Medulla oblongata (tissue), 1 donor: ENCODE measurements at regions not wholly inside any gene's neighbourhood (a gene's known extent, or its start where the extent isn't known, plus 50 kb on each side); places are given as distances from the start of the nearest gene placed in this dataset.

Experiments
- DNase-seq: peaks from one replicate; pipeline ENCODE4 v3.0.0-alpha.2; 2015; ENCODE audit errors: extremely low spot score

DNA sequence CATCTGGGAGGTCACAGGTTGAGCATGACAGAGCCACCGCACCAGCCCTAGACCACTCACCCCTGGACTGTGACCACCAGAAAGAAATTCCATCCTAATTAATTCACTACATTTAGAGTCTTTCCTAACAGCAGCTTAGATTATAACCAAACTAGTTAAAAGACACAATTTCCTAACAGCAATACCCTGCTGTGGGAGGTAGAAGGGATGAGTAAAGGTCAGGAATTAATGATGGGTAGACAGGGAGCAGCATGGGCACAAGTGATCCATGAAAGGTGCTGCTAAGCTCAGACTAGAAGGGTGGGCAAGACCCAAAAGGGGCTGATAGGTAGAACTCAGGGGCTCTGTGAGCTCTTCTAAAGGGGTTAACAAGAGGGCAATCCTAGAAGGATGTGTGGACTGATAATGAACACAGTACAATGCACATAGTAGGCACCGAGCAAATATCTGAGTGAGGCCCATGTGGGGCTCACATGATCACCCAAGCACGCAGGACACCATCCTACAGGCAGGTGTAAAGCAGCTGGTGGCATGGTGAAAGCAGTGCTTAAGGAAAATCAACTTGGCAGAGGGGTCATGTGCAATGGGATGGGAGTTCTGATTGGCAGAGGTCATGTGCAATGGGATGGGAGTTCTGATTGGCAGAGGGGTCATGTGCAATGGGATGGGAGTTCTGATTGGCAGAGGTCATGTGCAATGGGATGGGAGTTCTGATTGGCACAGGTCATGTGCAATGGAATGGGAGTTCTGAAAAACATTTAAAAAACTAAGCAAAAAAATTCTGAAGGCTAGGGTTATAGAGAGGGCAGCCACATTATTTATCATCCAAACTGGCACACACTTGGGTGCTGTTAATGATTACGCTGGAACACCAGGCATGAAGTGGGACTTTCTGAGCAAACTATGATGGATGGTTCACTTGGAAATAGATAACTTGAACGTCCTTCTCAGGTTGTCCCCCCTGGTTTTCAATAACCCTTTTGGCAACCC is 188.2 kb upstream of the FOXQ1 start:
- DNase-seq = no peak

DNA sequence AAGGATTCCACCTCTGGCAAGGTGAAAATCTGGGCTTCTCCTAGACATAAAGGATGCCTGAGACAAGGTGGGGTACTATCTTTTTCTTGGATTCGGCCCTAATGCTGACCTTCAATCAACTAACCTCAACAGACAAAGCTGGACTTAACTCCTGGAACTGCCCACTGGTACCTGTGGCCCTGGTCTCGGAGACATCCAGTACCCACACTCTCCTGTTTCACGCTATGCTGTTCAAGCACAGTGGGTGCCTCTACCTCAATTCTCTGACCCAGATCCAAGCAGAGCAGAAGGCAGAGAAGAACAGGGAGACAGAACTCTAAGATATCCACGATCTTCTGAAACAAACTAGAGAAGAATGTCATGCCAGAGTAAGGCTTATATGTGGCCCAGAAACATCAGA is 189.8 kb upstream of the FOXQ1 start:
- no peak for DNase-seq

DNA sequence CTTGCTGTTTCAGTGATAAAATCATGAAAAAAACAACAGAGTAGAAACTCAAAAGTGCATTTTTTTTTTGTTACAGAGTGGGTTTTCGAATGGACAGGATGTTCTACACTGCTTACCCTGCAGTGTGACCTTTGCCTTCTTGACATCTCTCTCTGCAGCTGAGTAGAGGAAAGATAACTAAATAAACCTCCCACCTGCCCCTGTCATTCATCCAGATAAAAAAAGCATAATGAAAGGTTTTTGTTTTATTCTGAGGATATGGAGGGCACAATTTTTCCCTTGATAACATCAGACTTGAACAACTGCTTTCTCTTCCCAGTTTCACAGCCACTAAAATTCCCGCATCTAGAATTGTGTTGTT is 193.6 kb upstream of the FOXQ1 start:
- DNase-seq = no peak

DNA sequence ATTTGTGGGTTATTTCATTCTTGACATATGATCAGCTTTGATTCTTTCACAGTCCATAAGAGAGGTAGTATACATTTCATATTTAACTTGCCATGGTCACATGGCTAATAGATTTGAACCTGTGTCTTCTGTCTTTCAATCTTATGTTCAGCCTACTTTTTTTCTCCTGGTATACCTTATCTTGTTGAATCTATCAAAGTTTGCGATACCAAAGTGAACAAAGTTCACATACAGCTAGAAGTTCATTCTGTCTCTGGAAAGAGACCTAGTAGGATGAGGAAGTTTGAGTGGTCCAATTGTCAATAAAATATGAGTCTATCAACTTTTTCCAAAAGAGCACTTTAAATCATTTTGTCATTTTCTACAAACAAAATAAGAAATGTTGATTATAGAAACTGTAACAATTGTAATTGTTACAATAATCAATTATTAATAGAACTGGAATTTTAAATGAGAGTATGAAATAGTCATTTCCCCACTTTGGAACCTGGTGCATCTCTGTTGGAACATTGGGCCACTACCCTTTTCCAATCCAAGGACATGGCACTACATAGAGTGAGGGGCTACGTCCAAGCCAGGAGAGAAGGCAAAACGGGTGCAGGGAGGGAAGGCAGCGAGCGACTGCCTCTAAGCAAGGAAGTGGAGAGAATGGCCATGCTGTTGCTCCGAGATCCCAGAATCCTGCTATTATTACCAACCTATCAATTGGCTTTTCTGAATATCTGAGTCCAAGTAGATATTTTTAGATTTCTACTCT is 194.2 kb upstream of the FOXQ1 start:
- no peak for DNase-seq

DNA sequence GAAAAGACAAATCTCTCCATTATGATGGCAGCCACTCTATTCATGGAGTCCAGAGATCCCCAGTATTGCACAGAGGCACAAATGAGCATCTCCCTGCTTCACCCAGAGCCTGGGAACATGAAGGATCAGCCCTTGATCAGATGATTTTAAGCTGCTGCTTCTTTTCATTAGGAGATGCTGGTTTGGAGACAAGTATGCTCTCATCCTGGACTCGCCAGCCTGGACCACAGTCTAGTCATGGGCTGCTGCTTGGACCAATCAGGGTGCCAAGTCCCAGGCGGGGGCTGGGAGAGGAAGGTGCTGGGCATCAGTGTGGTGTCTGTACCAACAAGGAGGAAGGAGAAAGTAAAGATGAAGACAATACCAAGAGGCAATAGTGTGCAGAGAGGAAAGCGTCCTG is 195.7 kb upstream of the FOXQ1 start:
- no peak for DNase-seq

DNA sequence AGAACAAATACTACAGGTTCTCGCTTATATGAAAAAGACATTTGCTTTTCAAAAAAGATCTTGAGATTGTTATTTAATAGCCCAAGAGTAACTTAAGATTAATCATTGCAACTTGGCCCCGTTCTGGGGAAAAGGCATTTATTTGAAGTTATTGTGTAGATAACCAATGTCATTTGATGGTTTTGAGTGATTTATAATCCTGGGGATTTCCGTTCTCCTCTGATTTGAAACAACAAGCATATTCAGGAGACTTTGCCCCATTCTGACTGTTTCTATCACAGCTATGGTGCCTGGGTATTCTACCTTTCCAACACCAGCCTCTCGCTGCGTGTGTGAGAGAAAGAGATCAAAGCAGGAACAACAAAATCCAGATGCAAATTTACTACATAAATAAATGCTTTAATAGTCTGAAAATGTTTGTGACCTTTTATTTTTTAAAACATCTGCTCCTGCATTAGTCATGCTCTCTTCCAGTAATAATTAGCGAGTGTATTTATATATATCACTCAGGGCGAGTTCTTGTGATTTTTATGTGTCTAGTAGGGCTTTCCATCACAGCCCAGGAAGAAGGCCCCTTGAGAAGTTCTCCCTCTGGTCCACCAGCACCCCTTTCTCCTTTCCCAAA is 197.9 kb upstream of the FOXQ1 start:
- no peak for DNase-seq

DNA sequence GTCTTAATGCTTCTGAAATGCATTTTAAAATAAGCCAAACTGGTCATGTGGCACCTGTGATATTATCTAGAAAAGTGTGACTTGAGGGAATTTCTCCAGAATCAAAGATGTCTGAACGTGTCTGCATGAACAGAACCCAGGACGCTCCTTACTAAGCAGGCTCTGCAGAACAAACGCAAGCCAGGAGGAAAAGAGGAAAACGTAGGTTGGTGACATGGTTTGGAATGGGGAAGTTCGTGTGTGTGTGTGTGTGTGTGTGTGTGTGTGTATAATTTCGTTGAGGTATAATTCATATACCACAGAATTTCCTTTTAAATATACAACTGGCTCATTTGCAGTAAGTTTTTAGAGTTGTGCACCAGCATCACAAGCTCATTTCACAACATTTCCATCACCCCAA is 200.5 kb upstream of the FOXQ1 start:
- DNase-seq = no peak

DNA sequence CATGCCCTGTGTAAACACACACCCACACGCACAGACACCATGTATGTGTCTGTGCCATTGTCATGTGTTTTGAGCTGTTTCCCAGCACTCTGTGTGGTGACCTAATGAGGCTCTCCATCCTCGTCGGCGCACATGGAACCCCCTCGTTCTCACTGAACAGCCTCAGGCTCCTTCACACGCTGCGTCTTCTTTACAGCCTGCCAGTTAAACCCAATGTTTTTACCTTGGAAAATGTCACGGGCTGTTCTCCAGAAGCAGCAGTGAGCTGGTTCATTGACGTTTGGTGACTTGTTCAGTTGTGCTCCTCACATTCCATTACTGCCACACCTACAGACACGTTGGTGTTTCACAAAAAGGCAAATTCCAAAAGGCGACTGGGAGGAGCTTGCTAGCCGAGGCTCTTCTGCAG is 201.0 kb upstream of the FOXQ1 start:
- DNase-seq = no peak

DNA sequence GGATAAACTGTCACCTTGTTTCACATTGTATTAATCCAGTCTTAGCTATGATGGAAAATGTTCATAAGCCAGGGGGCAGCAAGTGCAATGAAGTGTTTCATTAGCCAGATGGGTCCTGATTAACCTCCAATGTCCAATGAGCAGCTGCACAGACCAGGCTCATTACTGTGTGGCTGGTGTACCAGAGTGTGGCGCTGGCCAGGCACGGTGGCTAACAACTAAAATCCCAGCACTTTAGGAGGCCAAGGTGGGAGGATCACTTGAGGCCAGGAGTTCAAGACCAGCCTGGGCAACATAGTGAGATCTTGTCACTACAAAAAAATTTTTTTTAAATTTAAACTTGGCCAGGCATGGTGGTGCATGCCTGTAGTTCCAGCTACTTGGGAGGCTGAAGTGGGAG is 201.7 kb upstream of the FOXQ1 start:
- no peak for DNase-seq

DNA sequence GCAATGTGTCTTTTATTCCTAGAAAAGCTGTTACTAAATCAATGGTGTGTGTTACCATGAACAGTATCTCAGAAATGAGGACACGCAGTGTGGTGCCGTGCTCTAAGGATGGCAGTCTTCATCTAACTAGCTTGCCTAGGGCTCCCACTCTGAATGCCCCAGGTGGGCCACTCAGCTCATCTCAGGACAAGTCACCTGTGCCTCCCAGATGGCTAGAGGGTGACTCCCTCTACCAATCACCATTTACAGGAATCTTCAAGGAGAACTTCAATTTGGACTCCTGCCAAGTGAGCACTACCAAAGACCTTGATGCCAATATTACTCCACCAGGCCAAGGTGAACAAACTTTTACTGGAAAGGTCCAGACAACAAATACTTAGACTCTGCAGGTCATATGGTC is 202.8 kb upstream of the FOXQ1 start:
- DNase-seq = no peak

DNA sequence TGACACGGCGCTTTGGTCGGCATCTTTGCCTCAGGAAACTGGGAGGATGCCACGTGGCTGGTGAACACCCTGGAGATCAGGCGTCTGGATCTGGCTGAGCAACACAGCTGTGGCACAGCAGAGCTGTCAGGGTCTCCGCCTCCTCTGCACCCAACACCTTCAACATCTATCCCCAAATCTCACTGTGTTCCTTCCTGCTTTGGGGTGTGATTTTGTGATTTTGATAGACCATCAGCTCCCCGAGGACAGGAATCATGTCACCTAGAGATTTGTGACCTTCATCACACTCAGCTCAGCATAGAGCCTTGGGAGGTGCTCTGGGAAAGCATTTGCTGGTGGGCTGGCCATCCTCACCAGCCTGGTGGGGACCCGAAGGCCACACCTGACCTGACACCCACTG is 203.7 kb upstream of the FOXQ1 start:
- DNase-seq = no peak

DNA sequence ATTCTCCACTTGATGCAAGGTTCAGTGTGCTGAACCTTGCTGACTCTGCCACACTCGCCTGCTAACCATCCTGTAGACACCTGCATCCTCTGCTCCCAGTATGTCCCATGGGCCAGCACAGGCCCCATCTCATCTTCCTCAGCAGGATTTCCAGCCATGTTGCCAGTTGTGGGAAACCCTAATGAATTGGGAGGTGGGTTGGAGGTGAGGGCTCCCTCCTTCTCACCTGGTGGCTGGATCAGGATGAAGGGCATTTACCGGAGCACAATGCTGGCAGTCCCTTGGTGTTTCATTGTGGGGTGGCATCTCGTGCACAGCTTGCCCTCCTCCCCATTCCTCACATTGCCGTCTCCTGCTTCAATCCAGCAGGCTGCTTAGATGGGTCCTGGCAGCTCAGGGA is 204.3 kb upstream of the FOXQ1 start:
- no peak for DNase-seq

DNA sequence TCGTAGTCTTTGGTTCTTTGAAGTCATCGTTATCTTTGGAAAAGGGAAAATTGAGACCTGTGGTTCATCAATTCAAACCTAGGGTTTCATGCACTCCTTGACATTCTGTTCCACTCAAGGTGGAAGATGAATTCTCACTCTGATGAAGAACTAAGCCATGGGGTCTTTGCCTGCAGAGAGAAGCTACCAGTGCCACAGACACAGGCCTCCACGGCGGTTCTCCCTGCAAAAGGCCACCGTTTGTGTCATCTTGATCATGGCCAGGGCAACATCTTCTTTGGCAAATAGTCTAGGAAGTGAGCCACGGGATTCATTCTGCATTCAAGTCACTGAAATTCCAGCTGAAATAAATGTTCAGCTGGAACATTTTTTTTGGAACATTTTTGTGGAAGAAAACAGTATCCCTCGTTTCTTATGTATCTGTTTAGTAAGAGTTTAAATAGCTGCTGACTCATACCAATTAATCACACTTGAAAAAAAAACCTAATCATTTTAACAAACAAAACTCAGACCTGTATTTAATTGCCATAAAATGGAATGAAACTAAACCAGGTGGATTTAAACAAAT is 206.0 kb upstream of the FOXQ1 start:
- DNase-seq = no peak

DNA sequence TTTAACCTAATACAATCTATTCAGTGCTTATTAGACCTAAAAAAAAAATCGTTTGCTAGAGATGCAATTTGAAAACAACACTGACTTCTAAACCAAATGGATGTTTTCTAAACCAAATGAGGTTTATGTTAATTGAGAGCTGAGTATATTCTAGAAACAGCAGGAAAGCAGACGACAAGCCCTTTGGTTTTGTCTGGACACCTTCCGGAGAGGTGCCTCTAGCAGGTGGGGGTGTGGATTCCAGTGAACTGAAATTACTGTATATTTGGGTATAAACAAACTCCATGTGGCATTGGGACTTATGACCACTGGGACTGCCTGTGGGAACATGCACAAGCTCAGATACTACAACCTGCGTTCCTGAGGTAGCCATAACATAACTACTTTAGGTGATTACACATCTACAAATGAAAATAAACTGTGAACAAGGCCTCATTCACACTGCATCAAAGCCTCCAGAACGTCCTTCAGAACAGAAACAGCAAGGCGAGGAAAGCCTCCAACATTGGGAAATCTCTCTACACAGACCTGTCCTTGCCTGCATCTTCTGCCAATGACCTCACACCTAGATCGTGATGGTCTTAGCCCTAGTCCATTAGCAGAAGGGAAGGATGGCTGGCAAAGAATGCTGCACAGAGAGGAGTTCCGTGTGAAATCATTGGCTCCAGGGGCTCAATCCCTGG is 206.8 kb upstream of the FOXQ1 start:
- no peak for DNase-seq

DNA sequence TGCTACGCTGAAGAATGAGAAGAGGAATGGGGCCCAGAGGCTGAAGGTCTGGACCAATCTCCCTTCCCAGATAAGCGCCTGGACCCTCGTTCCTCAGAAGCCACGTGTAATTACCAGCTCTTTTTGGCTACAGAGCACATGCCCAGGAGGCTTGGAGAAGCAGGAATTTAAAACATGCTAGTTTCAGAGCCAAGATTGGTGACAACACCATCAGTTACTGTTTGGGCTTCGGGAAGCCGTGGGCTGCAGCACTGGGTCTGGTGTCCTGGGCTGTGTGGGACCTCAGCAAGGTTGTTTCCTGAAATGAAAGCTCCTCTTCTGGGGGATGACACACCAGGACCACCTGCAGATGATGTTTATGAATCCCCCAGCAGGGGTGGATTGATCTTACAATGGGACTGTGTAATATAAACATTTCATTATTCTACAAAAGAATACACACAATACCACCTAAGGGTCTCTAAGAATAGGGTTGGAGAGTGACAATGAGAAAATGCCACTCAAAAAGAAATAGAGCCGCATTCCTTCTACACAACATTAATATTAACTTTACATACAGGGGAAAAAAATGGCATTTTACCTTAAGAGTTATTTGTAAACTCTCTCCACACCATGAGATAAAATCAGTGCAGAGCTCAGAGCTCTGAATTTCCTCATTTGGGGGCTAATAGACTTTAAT is 207.8 kb upstream of the FOXQ1 start:
- no peak for DNase-seq

DNA sequence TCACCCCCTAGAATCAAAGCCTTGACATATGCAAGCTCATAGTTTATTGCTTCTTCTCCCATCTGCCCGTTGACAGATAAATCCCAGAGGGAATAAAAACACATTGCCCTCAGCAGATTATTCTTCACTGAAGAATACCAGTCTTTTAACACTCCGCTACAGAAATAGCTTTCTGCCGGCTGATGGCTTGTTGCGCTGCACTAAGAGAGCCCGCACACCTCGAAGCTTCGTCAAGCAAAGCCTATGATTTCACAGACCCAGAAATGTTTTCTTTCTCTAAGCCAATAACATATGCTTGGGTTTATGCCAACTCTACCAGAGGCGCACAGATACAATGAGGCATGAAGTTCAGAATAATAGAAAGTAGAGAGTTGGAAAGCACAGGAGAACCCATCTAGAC is 208.9 kb upstream of the FOXQ1 start:
- DNase-seq = no peak

DNA sequence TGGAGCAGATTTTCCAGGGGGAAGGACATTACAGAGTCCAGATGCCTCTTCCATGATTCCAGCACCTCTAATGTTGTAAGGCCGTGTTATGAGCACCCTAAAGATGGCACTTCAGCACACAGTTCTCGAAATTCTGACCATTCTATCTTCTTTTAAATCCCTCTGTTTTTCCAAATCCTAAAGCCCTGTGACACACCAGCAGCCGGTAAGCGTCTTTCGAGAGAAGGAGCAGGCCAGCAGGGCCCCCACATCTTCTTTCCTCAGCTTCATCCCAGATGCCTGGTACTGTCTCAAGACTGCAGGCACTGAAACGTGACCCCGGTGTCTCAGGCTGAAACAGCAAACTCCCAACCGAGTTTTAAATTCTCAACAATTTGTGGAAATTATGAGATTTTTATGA is 211.6 kb upstream of the FOXQ1 start:
- DNase-seq = no peak

DNA sequence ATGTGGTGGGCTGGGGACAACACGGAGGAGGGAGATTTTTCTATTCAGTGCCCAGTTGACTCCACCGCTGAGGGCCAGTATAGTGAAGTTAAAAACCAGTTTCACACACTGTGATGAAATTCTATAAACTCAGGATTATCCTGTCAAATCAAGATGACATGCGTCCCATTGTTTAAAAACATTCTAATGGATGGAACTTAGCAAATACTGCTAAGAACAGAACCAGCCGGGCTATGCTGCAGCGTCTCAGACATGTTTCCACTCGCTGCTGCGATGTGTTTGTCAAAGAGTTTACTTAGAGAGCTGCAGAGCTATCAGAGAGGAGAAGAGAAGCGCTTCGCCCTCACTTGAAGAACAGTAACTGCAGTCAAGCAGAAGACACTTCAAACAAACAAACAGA is 212.6 kb upstream of the FOXQ1 start:
- DNase-seq = no peak

DNA sequence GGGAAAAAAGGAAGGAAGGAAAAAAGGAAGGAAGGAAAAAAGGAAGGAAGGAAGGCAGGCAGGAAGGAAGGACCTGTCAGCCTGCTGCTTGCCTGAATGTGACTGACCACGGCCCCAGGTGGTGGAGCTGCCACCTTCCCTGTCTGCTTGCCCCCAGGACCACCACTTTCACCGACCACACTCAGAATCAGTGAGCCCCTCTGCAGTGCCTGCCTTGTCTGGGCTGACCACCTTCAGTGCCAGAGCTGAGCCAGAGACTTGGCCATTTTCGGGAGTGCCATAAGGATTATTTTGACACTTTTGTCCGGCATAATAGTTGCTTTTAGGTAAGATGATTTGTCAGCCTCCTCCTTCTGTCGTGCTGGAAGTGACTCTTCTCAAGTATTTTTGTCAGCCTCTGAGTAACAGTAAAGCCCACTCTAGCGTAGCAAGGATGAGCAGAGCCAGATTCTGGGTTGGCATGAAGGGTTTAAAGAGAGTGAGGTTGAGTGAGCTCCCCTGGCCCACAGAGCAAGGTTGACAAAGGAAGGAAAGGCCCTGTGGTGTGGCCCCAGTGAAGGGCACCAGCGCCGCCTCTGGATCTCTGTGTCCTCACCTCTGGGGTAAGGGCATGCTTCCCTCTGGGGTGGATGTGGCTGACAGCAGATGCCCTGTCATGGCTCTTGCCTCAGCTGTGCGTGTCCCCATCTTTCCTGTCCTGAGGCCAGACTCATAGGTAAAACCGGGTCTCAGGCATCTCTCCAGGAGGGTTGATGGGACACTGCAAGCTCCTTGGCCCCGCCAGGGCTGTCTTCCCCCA is 214.7 kb upstream of the FOXQ1 start:
- no peak for DNase-seq

DNA sequence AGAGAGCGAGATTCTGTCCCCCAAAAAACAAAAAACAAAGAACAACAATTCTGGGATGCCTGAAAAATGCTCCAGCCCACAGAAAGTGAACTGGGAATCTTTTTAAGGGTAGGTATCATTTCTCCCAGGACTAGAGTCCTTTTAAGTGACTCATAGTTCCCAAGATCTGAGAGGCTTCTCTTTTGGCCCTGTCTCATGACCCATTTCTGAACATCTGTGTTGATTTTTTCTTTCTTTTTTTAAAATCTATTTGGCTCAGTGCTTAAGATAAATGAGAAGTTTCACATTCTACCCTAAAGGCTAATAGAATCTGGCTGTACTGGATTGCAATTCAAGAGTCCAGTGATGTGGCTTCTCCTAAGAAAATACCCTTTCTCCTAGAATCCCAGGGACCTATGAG is 217.6 kb upstream of the FOXQ1 start:
- no peak for DNase-seq
